Esophagus squamous epithelium (tissue), 4 donors: ENCODE measurements at regions not wholly inside any gene's neighbourhood (a gene's known extent, or its start where the extent isn't known, plus 50 kb on each side); places are given as distances from the start of the nearest gene placed in this dataset.

ENCODE experiments used
- CTCF ChIP-seq, 6 experiments: fragments of 450-650 bp in 4 of 6; fragments of 200-600 bp in 2 of 6; sonication (generic) in 2 of 6; IDR thresholded peaks; one replicate each; pipeline ENCODE4 v1.5.1; 2016 to 2019; ENCODE audit warnings: antibody characterized with exemption in 6 of 6, mild to moderate bottlenecking in 4 of 6, moderate library complexity in 4 of 6
- POLR2A ChIP-seq, 4 donors: fragments of 450-650 bp; IDR thresholded peaks; one replicate each; pipeline ENCODE4 v1.6.1; 2017; ENCODE audit warnings: antibody characterized with exemption in 4 of 4, mild to moderate bottlenecking in 4 of 4, moderate library complexity in 3 of 4

DNA sequence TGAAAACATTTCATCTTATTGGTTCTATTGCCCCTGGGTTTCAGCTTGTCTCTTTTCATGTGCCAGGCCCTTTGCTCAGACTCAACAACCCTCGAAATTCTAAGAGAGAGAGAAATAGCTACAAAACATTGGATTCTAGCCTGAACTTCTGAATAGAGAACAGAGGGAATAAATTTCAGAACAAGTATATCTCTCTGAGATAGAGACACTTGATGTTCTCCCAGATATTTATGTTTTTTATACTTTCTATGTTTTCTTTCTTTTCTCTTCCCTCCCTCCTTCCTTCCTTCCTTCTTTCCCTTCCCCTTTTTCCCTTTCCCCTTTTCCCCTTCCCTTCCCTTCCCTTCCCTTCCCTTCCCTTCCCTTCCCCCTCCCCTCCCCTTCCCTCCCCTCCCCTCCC, 279.5 kb upstream of the SPRED2 start:
- TF ChIP-seq CTCF (IDR thresholded peaks at IDR 0.05) (no peak), POLR2A (IDR thresholded peaks at IDR 0.05) (no peak)
